ENCODE measurements at regions not wholly inside any gene's neighbourhood (a gene's known extent, or its start where the extent isn't known, plus 50 kb on each side); places are given as distances from the start of the nearest gene placed in this dataset.

- Histone ChIP-seq H4K20me1 (ENCODE audit: insufficient read depth, low read length, poor library complexity, severe bottlenecking) (no peaks in the 10 kb centered on the region), H3K36me3 (ENCODE audit: insufficient read depth, low read length) (no peaks in the 10 kb centered on the region), H3K4me3 (ENCODE audit: low read length, poor library complexity, severe bottlenecking) (no peak overlapping the region), H3F3A (ENCODE audit: low read depth) (no peaks in the 10 kb centered on the region), H3K4me2 (ENCODE audit: low read depth, low read length, poor library complexity, severe bottlenecking) (no peak overlapping the region), H3K79me2 (ENCODE audit: insufficient read depth, low read length) (no peaks in the 10 kb centered on the region), H3K9me3 (ENCODE audit: insufficient read depth, low read depth, low read length) (no peaks in the 10 kb centered on the region), H3K27me3 (ENCODE audit: insufficient read depth, low read length, poor library complexity, severe bottlenecking) (no peaks in the 10 kb centered on the region), H3K9ac (ENCODE audit: low read depth, low read length, poor library complexity, severe bottlenecking) (no peak overlapping the region), H2AFZ (ENCODE audit: low read length) (no peak overlapping the region), H3K4me1 (ENCODE audit: insufficient read depth, low read length, poor library complexity, severe bottlenecking) (peaks cover 9% of the 10 kb centered on the region), H3K9me2 (replicated peaks; ENCODE audit: low read depth, low read length) (no peaks in the 10 kb centered on the region)
- no peak for TF ChIP-seq CTCF (conservative IDR thresholded peaks at IDR 0.05; ENCODE audit: low read length)
- no peak for TF ChIP-seq EZH2phosphoT487 (IDR thresholded peaks at IDR 0.05; ENCODE audit: borderline replicate concordance)
Observed at GRCh38 chr14:22190411-22191191, 398.4 kb downstream of the DAD1 start.

- Histone ChIP-seq H3K27me3 (ENCODE audit: insufficient read depth, low read length, poor library complexity, severe bottlenecking) (no peaks in the 10 kb centered on the region), H3K9me3 (ENCODE audit: insufficient read depth, low read depth, low read length) (no peaks in the 10 kb centered on the region), H3K79me2 (ENCODE audit: insufficient read depth, low read length) (no peaks in the 10 kb centered on the region), H3K4me1 (ENCODE audit: insufficient read depth, low read length, poor library complexity, severe bottlenecking) (peaks cover 12% of the 10 kb centered on the region), H3K4me3 (ENCODE audit: low read length, poor library complexity, severe bottlenecking) (no peak overlapping the region), H3K4me2 (ENCODE audit: low read depth, low read length, poor library complexity, severe bottlenecking) (no peak overlapping the region), H3K9me2 (replicated peaks; ENCODE audit: low read depth, low read length) (no peaks in the 10 kb centered on the region), H3K9ac (ENCODE audit: low read depth, low read length, poor library complexity, severe bottlenecking) (no peak overlapping the region), H4K20me1 (ENCODE audit: insufficient read depth, low read length, poor library complexity, severe bottlenecking) (no peaks in the 10 kb centered on the region), H3K36me3 (ENCODE audit: insufficient read depth, low read length) (no peaks in the 10 kb centered on the region), H2AFZ (ENCODE audit: low read length) (peak overlapping the region; percentile 36; the same call in 1 of the 2 replicates), H3F3A (ENCODE audit: low read depth) (no peaks in the 10 kb centered on the region)
- TF ChIP-seq CTCF (conservative IDR thresholded peaks at IDR 0.05; ENCODE audit: low read length) (no peak), EZH2phosphoT487 (IDR thresholded peaks at IDR 0.05; ENCODE audit: borderline replicate concordance) (no peak)
Observed at GRCh38 chr14:22189881-22190280, 399.1 kb downstream of the DAD1 start.

- Histone ChIP-seq H3K36me3 (ENCODE audit: insufficient read depth, low read length) (no peaks in the 10 kb centered on the region), H3K4me2 (ENCODE audit: low read depth, low read length, poor library complexity, severe bottlenecking) (no peak overlapping the region), H3K4me1 (ENCODE audit: insufficient read depth, low read length, poor library complexity, severe bottlenecking) (peaks cover 13% of the 10 kb centered on the region), H3K79me2 (ENCODE audit: insufficient read depth, low read length) (no peaks in the 10 kb centered on the region), H3F3A (ENCODE audit: low read depth) (no peaks in the 10 kb centered on the region), H3K4me3 (ENCODE audit: low read length, poor library complexity, severe bottlenecking) (no peak overlapping the region), H2AFZ (ENCODE audit: low read length) (no peak overlapping the region), H3K27me3 (ENCODE audit: insufficient read depth, low read length, poor library complexity, severe bottlenecking) (no peaks in the 10 kb centered on the region), H3K9me2 (replicated peaks; ENCODE audit: low read depth, low read length) (no peaks in the 10 kb centered on the region), H3K9ac (ENCODE audit: low read depth, low read length, poor library complexity, severe bottlenecking) (no peak overlapping the region), H4K20me1 (ENCODE audit: insufficient read depth, low read length, poor library complexity, severe bottlenecking) (no peaks in the 10 kb centered on the region), H3K9me3 (ENCODE audit: insufficient read depth, low read depth, low read length) (no peaks in the 10 kb centered on the region)
- TF ChIP-seq CTCF (conservative IDR thresholded peaks at IDR 0.05; ENCODE audit: low read length) (no peak), EZH2phosphoT487 (IDR thresholded peaks at IDR 0.05; ENCODE audit: borderline replicate concordance) (no peak)
Observed at GRCh38 chr14:22188318-22188717, 400.7 kb downstream of the DAD1 start.

Measured in Loucy (cell line).